ENCODE measurements at regions not wholly inside any gene's neighbourhood (a gene's known extent, or its start where the extent isn't known, plus 50 kb on each side); places are given as distances from the start of the nearest gene placed in this dataset.
A peak's percentile ranks its signal among the peaks of the same experiment; 100 is the strongest.
"Not testable (repeated sequence)": the region's sequence is repeated elsewhere in the genome, so short reads cannot be mapped to it uniquely, and the experiment has no call there.

DNA sequence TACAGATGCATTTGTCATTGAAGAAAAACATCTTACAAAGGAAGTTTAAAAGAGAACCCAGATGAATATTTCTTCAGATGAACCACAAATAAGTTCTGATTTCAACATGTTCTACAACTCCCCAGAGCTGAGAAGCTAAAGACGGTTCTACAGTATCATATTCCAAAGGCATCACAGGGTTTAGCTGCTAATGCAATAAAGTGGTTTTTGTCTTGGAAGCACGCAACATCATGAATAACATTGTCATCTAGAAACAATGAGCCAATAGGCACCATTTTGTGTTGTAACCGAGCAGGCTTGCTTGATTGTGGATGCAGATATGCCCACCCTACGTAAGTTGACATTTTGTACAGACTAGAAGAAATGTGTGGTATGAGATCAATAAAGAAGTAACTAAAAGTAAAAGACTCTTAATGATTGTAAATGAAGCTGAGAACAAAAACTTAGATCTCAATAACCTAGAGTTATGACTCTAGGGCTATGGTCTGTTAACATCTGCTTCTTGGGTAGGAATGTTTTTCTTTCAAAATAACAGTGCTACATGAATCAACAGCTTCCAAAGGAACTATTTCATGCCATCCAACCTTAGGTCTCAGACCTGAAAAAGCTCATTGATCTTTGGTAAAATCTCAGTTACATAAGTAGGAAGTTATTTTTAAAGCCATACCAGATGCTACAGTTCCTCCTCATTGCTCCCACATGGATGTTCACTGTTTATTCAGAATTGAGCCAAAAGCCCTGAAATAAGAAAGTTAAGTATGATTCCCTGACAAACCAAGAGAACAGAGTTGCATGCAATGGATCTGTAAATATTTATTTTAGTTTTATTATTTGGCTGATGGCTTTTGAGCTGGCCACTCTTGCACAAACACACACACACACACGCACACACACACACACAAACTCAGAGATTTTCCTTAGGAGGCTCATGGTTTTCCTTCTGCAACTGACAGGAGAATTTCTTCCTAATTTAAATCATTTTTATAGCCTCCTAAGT lies 118.7 kb upstream of the SLCO6A1 start:
- no peak for DNase-seq

DNA sequence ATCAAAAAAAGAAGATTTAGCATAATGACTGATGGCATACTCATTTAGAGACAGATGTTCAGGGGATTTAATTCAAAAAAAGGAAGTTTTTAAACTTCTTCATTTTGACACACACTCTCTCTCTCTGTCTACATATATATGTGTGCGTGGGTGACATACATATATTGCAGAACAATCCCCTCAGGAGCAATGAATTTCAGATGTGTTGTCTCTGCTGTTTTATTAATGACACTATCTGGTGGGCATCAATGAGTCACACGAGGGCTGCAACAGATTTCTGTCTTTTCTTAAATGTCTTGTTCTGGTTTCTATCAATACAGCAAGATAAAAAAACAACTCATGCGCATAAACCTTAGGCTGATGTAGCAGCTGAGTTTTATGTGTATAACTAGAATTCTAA lies 123.5 kb upstream of the SLCO6A1 start:
- DNase-seq = peak; percentile 15 to 38

DNA sequence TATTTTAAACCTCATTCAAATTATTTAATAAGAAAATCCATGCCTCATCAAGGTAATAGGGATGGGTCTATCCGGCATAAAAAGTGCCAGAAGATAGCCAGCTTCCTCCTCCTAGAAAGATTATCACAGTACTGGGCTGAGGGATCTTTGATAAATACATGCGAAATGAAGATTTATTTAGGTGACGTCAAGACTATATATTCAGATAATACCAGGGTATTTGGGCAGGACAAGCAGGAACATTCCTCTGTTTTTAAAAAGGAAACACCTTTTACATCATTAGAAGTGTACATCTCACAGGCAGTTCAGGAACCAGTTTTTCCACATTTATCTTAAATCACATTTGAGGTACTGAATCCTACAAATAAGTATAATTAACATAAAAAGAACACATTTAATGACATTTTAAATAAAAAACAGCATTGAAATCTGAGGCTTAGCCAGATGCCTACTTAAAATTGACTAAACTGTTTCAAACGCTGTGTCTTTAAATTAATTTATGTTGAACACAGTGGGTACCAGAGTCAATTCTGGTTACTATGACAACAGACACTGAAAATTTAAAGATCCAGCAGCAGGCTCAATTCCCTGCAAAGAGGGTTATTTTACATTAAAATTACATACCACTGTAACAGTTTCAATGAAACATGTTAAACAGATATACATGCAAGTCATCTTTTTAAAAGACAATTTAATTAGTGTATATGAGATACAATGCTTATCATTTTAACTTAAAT lies 124.7 kb upstream of the SLCO6A1 start:
- no peak for DNase-seq

DNA sequence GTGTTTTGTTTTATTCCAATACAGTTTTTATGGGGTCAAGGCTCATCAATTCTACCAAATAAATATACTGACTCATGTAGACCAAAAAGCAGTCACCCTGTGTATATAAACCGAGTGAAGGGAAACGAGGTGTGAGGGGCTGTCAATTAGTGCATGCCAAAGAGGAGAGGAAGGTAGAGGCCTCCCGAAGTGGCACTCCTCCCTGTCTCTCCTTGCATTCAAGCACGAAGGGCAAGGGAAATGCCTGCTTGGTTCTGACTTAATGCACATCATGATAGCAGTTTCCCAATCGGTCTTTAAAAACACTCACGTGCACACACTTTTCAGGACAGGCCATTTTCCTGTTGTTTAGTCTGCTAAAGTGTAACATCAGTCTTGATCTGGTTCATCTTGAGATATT lies 125.6 kb upstream of the SLCO6A1 start:
- no peak for DNase-seq

DNA sequence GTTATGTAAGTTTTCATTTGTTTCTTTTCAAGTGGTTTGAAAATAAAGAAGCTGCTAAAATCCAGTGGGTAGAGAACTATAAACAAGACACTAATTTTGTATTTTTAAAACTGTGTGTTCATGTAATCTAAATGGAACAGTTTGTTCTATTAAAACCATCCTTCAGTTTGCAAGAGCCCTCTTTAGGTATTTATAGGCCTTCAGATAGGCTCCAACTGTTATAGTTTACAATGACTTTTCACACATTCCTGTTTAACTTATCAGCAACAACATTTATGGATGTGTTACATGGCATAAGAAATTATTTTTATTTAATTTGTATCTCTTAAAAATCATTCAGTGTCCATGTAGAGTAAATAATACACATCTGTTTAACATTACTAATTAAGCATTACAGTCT lies 126.7 kb upstream of the SLCO6A1 start:
- no peak for DNase-seq

DNA sequence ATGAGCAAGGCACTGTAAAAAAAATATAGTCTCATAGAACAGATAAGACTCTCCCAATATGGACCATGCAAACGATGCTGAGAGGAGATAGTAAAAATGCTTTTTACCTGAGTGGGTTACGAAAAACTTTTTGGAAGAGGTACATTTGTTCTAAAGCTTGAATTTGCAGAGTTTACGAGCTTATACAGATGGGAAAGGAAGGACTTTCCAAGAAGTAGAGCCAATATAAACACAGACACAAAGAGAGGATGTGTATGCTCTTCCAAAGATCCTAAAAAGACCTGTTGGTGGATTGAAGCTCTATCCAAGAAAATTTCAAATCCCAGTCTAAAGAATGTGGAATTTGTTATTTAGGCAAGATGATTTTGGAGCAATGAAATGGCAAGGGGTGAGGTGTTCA lies 127.1 kb upstream of the SLCO6A1 start:
- no peak for DNase-seq

DNA sequence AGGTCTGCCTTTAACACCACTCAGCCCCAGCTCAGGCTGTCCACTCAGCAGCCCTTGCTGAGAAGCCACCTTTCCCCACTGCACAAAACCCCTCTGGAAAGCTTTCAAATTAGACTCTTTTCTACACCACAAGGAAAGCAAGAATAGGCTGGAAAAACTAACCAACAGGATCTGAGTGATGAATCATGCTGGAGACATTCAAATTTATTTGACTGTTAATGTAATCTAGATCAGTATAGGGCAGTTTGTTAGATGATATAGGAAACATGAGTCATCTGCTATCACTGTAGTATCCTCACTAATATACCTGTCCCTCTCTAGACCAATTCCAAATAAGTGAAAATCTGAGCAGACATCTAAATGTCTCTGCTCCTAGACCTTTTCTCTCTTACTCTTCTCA lies 127.8 kb upstream of the PAM start:
- no peak for DNase-seq

DNA sequence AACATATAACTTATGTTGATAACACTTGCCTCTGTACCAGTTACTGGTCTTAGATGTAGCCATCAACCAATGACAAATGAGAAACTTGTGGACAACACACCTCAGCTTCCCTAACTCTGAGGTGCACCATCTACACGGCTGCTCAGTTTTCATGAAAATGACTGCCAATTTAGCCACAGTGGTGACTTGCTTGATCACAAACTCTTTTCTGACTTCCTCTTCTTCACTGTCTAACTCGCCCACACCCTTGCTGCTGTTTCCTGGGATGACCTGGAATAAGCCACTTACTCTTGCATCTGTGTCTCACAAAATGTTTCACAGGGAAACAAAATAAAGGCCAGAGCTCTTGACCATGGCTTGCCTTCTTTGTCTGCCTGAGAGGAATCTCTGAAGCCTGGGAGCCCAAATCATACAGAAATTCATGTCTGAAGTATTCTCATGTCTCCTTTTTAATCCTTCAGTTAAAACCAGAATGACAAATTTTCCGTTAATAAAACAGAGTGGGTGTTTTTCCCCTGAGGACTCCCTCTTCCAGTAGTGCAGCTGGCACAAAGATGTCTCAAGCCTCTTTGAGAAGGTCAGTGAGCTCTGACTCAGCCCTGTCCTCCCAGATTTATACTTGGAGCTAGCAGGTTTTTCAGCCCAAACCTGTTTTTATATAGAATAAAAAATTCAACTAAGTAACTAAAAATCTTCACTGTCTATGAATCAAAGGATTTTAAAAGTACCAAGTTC lies 126.5 kb upstream of the PAM start:
- peak; percentile 28 to 63 for DNase-seq

DNA sequence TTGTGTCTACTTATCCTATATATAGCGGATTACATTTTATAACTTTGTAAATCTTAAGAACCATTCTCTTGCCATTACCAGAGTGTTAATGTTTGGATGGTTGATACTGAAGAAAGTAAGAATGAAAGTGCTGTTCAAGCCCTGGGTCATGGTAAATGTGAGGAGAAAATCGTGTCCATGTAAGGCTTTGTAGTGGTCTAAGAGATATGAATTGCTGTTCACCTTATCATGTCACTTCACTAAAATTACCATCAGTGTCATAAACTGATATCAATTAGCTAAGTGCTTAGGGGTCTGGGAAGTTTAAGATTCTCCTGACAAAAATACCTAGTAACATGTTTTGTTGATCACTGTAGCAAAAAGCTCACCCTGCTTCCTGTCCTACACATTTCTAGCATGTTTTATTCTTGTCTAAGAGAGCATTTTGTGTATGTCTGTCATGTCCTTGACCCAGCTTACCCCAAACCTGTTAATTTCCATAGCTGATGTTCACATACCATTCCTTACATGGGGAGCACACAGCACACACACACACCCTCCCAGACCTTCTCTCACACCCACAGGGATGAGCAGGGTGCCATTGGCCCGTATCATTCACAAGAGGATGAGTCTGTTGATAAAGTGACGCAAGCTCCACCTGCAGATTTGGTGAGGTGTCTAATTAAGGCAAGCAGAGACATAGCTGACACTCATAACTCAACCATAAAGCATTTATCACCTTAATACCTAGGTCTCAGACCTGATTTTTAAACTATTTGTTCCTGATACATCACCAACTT lies 125.1 kb upstream of the PAM start:
- no peak for DNase-seq

DNA sequence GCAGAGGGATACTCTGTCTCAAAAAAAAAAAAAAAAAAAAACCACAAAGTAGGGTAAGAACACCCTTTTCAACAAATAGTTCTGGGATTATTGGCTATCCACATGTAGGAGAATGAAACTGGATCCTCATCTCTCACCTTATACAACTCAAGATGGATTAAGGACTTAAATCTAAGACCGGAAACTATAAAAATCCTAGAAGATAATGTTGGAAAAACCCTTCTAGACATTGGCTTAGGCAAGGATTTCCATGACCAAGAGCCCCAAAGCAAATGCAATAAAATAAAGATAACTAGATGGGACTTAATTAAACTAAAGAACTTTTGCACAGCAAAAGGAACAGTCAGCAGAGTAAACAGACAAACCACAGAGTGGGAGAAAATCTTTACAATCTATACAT lies 119.7 kb upstream of the PAM start:
- not testable (repeated sequence) for DNase-seq

DNA sequence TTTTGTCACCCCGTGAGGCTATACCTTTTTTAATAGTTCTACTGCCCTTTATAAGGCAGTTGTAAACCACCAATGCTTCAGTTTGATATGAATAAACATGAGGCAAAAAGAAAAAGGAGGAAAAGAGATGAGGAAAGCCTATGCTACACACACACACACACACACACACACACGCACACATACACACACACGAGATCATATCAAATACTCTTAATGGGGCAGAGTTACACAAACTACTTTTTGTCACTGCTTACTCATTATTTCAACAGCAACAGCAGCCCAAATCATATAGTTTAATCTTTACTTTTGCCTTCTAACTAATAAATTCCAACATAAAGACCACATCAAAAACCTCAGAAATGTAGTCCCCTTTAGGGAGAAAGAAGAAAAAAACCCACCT lies 116.8 kb upstream of the PAM start:
- DNase-seq = no peak

DNA sequence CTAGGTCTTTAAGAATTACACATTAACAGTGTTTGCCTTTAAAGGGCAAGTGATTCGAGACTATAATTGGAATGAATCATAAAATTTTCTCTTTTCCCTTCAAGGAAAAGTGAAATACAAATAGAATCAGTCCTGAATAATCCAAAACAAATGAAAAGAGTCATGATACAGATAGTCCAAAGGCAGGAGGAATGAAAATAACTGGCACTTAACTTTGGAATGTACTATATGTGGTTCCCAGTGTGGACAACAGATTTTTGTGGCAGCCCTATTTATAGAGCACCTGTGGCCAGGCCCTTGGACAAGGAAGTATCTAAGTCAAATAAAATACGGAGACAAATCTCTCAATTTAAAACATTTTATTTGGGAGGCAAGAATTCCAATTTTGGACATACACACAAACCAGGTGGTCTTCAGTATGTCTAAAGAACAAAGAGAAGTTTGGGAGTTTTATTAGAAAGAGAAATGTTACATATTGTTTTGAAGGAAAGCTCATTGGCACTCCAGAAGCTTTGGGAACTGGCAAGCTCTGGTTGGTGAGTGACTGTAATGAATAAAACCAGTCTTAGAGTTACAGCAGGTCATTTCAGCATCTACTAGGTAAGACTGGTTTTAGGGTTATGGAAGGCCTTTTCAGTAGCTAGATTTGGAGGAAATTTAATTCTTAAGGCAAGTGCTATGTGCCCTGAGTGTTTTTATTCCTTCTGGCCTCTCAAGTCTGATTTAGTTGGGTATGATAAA lies 116.0 kb upstream of the PAM start:
- DNase-seq = no peak

DNA sequence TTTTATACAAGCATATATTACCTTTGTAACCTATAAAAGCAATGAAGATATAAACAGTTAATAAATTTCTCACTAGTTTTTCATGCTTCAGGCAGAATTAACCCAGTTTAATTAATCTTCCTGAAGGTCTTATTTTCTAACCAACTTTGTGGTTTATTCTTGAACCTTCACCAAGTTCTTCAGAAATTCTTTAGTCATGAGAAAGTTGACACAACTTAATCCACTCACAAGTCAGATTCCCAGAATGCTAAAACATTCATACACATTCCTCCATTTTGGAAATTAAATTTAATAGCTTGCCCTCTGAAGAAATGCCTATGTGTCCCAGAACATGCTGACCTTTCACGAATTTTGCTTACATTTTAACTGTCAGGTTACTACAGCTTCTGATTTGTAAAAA lies 105.4 kb upstream of the PAM start:
- DNase-seq = no peak

DNA sequence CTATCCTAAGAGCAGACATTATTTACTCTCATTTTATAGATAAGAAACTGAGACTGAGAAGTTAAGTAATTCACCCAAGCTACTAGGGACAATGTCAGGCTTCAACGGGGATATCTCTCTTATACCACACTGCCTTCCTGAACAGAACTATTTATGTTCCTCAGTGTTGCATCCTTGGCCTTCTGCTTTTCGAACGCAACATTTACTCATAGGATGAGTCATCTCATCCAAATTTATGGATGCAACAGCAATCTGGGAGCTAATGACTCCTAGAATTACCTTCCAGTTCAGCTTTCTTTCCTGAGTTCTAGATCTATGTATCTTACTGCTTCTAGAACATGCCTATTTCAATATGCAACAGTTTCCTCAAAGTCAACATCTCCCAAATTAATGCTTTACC lies 103.6 kb upstream of the PAM start:
- DNase-seq = no peak

DNA sequence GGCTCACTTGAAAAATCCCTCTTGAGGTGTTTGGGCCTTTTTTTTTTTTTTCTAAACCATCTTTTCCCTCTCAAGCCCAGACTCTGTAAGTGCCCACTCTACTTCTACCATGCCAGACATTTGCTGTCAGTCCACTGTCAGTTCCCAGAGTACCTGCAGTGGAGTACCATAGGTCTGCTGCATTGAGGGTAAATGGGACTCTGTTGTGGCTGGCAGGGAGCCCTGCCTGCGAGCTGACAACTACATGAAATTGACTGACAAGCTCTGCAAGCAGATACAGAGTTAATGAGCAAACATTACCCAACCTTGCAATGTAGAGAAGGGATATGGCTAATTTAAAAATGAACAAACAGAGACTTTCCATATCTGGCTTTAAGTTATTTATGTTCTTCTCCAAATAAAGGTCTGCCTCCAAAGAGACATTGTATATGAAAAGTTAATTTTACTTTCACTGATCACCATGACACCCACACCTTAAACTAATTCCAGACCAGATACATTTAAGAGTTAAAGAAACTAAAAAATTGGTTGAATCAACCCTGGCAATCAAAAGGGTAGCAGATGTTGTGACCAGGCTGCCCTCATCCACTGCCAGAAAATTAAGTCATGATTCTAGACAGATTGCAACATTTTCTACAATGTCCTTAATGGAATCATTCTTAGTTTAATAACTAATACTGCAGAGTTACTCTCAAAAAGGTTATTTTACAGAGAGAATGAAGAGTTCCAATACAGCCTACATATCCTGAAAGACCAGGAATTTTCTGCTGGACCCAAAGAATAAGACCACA lies 100.4 kb upstream of the PAM start:
- no peak for DNase-seq

DNA sequence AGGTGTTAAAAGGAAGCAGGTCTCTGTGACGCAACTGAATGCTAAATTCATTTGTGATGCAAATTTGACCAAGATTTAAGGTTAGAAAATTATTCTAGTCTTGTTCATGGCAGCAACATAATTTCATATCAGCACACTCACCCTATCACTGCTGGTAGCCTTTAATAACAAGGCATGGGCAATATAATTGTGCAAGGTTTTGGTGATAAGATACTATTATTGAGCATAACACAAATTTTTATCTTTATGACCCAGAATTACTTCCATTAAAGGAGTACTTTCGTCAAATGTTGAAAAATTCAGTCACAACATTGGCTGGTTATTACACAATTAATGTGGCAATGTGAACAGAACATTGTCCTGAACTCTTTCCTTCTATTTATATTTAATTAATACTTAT lies 96.0 kb upstream of the PAM start:
- DNase-seq = no peak

DNA sequence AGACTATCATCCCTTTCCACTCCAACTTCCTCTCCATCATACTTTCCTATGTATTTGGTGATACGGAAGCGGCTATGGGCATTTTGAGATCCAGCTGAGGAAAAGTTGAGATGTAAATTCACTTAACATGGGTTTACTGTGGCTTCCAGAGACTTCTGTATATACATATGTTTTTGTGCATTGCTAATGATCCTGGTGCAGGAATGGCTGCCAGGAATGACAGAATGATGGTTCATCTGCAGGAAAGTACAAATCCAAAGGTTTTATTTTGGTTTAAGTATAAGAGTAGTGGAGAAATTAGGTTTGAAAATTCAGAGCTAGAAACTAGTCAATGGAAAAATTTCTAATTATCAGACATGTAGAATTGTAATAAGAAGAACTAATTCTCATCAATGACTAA lies 95.0 kb upstream of the PAM start:
- no peak for DNase-seq

DNA sequence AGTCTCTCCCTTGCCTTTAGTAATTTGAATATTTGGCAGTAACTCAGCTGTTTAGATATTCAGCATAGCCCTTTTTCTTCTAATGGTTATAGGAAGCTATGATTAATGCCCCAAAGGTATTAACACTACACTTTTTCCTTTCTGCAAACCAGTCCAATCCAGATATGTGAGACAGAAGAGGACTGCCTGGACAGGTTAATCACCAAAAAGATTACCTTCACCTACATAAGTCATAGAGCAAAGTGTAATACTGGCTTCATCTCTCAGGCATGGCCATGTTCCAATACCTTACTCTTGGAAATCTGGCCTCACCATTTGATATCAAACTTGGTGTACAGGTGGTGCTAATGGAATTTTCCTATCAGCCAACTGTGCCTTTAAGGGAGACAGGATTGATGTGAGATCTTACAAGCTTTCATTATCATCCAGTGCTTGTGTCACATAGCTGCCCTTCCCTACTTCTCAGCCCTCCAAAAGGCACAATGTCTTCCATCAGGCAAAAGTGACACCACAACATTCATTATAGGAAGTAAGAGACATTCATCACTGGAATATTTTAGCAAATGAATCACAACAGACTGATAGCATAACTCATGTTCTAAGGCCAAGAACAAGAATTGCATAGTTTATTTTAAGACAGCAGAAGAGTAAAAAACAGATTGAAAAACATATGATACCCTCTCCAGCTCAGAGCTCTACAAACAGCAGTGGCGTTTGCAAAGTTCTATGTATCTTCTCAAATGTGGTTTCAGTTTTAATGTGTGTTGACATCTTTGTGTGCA lies 91.2 kb upstream of the PAM start:
- no peak for DNase-seq

DNA sequence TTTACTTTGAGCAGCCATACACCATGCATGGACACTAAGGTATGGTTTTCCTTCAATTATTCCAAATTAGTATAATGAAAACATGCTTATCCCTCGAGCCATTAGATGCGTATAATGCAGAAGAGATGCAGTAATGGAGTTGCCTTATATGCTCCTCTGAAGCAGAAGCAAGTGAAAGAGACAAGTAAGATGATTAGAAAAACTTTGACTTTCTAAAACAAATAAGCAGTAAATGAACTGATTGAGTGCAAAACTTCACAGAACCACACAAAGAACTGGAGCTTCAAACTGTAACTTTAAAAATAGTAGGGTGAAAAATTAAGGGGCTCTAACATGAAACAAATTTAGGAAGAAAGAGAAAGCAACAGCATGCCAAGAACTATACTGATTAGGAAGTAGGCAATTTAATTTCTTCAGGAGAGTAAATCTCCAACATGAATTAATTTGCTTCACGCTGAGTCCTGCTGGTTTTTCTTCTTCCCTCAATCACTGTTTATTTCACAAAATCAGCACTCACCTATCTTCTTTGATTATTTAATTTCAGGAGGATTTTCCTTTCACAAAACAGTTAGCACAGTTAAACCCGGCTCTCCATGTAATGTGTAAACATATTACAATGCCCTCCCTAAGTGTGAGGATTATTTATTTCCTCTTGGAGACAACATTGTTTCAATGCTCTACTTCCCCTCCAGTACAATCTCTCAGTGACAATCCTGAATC lies 90.3 kb upstream of the PAM start:
- no peak for DNase-seq

Measured in inflammatory macrophage treated with lipopolysaccharide for 1 hour (primary cell).